ENCODE measurements at regions not wholly inside any gene's neighbourhood (a gene's known extent, or its start where the extent isn't known, plus 50 kb on each side); places are given as distances from the start of the nearest gene placed in this dataset.

- no peak for TF ChIP-seq POLR2A (IDR thresholded peaks at IDR 0.05)
- TF ChIP-seq, protein P1, sequence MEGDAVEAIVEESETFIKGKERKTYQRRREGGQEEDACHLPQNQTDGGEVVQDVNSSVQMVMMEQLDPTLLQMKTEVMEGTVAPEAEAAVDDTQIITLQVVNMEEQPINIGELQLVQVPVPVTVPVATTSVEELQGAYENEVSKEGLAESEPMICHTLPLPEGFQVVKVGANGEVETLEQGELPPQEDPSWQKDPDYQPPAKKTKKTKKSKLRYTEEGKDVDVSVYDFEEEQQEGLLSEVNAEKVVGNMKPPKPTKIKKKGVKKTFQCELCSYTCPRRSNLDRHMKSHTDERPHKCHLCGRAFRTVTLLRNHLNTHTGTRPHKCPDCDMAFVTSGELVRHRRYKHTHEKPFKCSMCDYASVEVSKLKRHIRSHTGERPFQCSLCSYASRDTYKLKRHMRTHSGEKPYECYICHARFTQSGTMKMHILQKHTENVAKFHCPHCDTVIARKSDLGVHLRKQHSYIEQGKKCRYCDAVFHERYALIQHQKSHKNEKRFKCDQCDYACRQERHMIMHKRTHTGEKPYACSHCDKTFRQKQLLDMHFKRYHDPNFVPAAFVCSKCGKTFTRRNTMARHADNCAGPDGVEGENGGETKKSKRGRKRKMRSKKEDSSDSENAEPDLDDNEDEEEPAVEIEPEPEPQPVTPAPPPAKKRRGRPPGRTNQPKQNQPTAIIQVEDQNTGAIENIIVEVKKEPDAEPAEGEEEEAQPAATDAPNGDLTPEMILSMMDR (IDR thresholded peaks at IDR 0.05), result no peak
Observed at GRCh38 chr6:43897571-43898302, 127.7 kb downstream of the VEGFA start.

Data from esophagus squamous epithelium (tissue), 4 donors.